ENCODE measurements at regions not wholly inside any gene's neighbourhood (a gene's known extent, or its start where the extent isn't known, plus 50 kb on each side); places are given as distances from the start of the nearest gene placed in this dataset.
"Not testable (repeated sequence)": the region's sequence is repeated elsewhere in the genome, so short reads cannot be mapped to it uniquely, and the experiment has no call there.

- no peak for DNase-seq
Observed at GRCh38 chrX:122241959-122242358, 942.1 kb upstream of the GRIA3 start.

- DNase-seq: no peak
Observed at GRCh38 chrX:122244080-122244479, 940.0 kb upstream of the GRIA3 start.

- no peak for DNase-seq
Observed at GRCh38 chrX:122245175-122245574, 938.9 kb upstream of the GRIA3 start.

- DNase-seq: no peak
Observed at GRCh38 chrX:122245943-122246342, 938.1 kb upstream of the GRIA3 start.

GRCh38 chrX:122246937-122247336, 937.1 kb upstream of the GRIA3 start:
- no peak for DNase-seq

GRCh38 chrX:122248681-122249080, 935.4 kb upstream of the GRIA3 start:
- DNase-seq: no peak

GRCh38 chrX:122252454-122252853, 931.6 kb upstream of the GRIA3 start:
- no peak for DNase-seq

GRCh38 chrX:122268353-122268752, 915.7 kb upstream of the GRIA3 start:
- no peak for DNase-seq

GRCh38 chrX:122269243-122269781, 914.8 kb upstream of the GRIA3 start:
- DNase-seq: no peak

- no peak for DNase-seq
Observed at GRCh38 chrX:122270809-122271494, 913.1 kb upstream of the GRIA3 start.

- no peak for DNase-seq
Observed at GRCh38 chrX:122272011-122272410, 912.1 kb upstream of the GRIA3 start.

- no peak for DNase-seq
Observed at GRCh38 chrX:122279746-122280145, 904.3 kb upstream of the GRIA3 start.

- not testable (repeated sequence) for DNase-seq
Observed at GRCh38 chrX:122299822-122300221, 884.3 kb upstream of the GRIA3 start.

GRCh38 chrX:122301491-122301890, 882.6 kb upstream of the GRIA3 start:
- DNase-seq: no peak

GRCh38 chrX:122303761-122304160, 880.3 kb upstream of the GRIA3 start:
- no peak for DNase-seq

GRCh38 chrX:122344816-122345215, 839.3 kb upstream of the GRIA3 start:
- no peak for DNase-seq

GRCh38 chrX:122363112-122363795, 820.8 kb upstream of the GRIA3 start:
- no peak for DNase-seq

- DNase-seq: not testable (repeated sequence)
Observed at GRCh38 chrX:122375533-122375932, 808.5 kb upstream of the GRIA3 start.

GRCh38 chrX:122389005-122389404, 795.1 kb upstream of the GRIA3 start:
- no peak for DNase-seq

- DNase-seq: no peak
Observed at GRCh38 chrX:122418758-122419157, 765.3 kb upstream of the GRIA3 start.

- DNase-seq: no peak
Observed at GRCh38 chrX:122421434-122422121, 762.5 kb upstream of the GRIA3 start.

GRCh38 chrX:122422547-122422946, 761.5 kb upstream of the GRIA3 start:
- no peak for DNase-seq

- no peak for DNase-seq
Observed at GRCh38 chrX:122434942-122435341, 749.1 kb upstream of the GRIA3 start.

- no peak for DNase-seq
Observed at GRCh38 chrX:122439831-122440230, 744.2 kb upstream of the GRIA3 start.
